ENCODE measurements at regions not wholly inside any gene's neighbourhood (a gene's known extent, or its start where the extent isn't known, plus 50 kb on each side); places are given as distances from the start of the nearest gene placed in this dataset.

GRCh38 chr10:4701016-4701415 is 125.0 kb upstream of the AKR1E2 start:
- TF ChIP-seq POLR2A (IDR thresholded peaks at IDR 0.05) (no peak), CTCF (IDR thresholded peaks at IDR 0.05) (no peak)

Measured in thyroid gland (tissue), 4 donors.